HepG2 (cell line): ENCODE measurements at regions not wholly inside any gene's neighbourhood (a gene's known extent, or its start where the extent isn't known, plus 50 kb on each side); places are given as distances from the start of the nearest gene placed in this dataset.

ENCODE experiments used
- ATAC-seq: fragments of 200-7000 bp; cut with Tn5 transposase; 3 replicates; pipeline ENCODE4 v1.9.1; 2020; ENCODE audit warnings: mild to moderate bottlenecking, moderate library complexity
- BruUV-seq: library from RNA; stranded (reverse); fragments of 400-500 nt; replicated peaks from 2 replicates; lab custom pipeline; 2021; lab: Mats Ljungman, UMichigan
- CTCF ChIA-PET: fragments of 300-600 bp; formaldehyde crosslinking; extraction: SDS; loops from one replicate; lab custom pipeline; 2021; ENCODE audit warnings: low total read pairs, inconsistent platforms, low intra/inter-chr PET ratio; lab: Yijun Ruan, JAX
- POLR2A ChIA-PET: fragments of 350-600 bp; sonication (Branson Sonifier 250); formaldehyde crosslinking; loops from one replicate; lab custom pipeline; 2020; ENCODE audit warnings: antibody characterized with exemption, inconsistent platforms; lab: Yijun Ruan, JAX
- DNase-seq: peaks from one replicate; pipeline ENCODE4 v3.0.0-alpha.2; 2015; ENCODE audit warnings: low spot score
- FAIRE-seq: peaks from 3 replicates; lab custom pipeline; 2011; peaks lifted over from hg19 to GRCh38; lab: Jason Lieb, UNC
- H2AFZ ChIP-seq: one replicate; pipeline ENCODE4 v1.6.1; 2011; ENCODE audit warnings: low read length, inconsistent platforms
- H3K27ac ChIP-seq: fragments of 300-600 bp; 3 replicates; pipeline ENCODE4 v1.8.0; 2011; ENCODE audit warnings: mixed run types, mild to moderate bottlenecking, mixed read lengths, low read length, inconsistent platforms; ENCODE audit not compliant: insufficient read depth; ENCODE audit errors: extremely low read length
- H3K27me3 ChIP-seq, 2 experiments: fragments of 200-600 bp in 1 of 2; 2 replicates in 1 of 2; 3 replicates in 1 of 2; pipeline versions ENCODE4 v1.6.0 to v1.8.0; 2011; ENCODE audit warnings: low read length in 2 of 2, mild to moderate bottlenecking in 2 of 2, moderate library complexity in 2 of 2, inconsistent platforms in 1 of 2; ENCODE audit not compliant: insufficient read depth in 2 of 2, control insufficient read depth in 1 of 2
- H3K36me3 ChIP-seq, 2 experiments: fragments of 200-600 bp in 1 of 2; replicated peaks in 1 of 2; 2 replicates in 1 of 2; 3 replicates in 1 of 2; pipeline versions ENCODE4 v1.5.1 to v1.8.0; 2011; ENCODE audit warnings: low read length in 2 of 2, inconsistent platforms in 1 of 2; ENCODE audit not compliant: insufficient read depth in 2 of 2, control insufficient read depth in 1 of 2
- H3K4me1 ChIP-seq: 2 replicates; pipeline ENCODE4 v1.5.1; 2012; ENCODE audit warnings: low read length, inconsistent platforms; ENCODE audit not compliant: insufficient read depth
- H3K4me2 ChIP-seq: 2 replicates; pipeline ENCODE4 v1.6.0; 2011; ENCODE audit warnings: low read depth, low read length, inconsistent platforms
- H3K4me3 ChIP-seq, 3 experiments: fragments of 200-600 bp in 1 of 3; sonication (generic), shearing (Covaris generic) in 1 of 3; replicated peaks in 1 of 3; 2 replicates each; pipeline ENCODE4 v1.5.1; 2011 to 2016; ENCODE audit warnings: low read length in 3 of 3, inconsistent platforms in 2 of 3, low read depth in 2 of 3, mild to moderate bottlenecking in 2 of 3, control low read depth in 1 of 3, mixed read lengths in 1 of 3; ENCODE audit not compliant: insufficient read depth in 1 of 3
- H3K79me2 ChIP-seq: one replicate; pipeline ENCODE4 v1.6.1; 2011; ENCODE audit warnings: low read length, inconsistent platforms; ENCODE audit not compliant: insufficient read depth
- H3K9ac ChIP-seq: 2 replicates; pipeline ENCODE4 v1.6.0; 2011; ENCODE audit warnings: mild to moderate bottlenecking, low read depth, low read length, inconsistent platforms; ENCODE audit not compliant: insufficient read depth
- H3K9me3 ChIP-seq: 2 replicates; pipeline ENCODE4 v1.5.1; 2012; ENCODE audit warnings: mild to moderate bottlenecking, low read length
- H4K20me1 ChIP-seq: 2 replicates; pipeline ENCODE4 v1.6.0; 2011; ENCODE audit warnings: inconsistent platforms, mild to moderate bottlenecking, low read length, moderate library complexity; ENCODE audit not compliant: insufficient read depth
- CBX5 ChIP-seq: sonication (generic); formaldehyde crosslinking; IDR thresholded peaks from 2 replicates; pipeline ENCODE4 v1.4.0; 2020; ENCODE audit warnings: missing genetic modification reagents, borderline replicate concordance
- DPF2 ChIP-seq: sonication (generic); formaldehyde crosslinking; IDR thresholded peaks from 2 replicates; pipeline ENCODE4 v1.4.0; 2020; ENCODE audit warnings: mild to moderate bottlenecking, low read depth, missing genetic modification reagents, borderline replicate concordance
- HINFP ChIP-seq: sonication (generic); formaldehyde crosslinking; IDR thresholded peaks from 2 replicates; pipeline ENCODE4 v1.4.0; 2020; ENCODE audit warnings: low read depth, mild to moderate bottlenecking, missing genetic modification reagents
- NFE2L2 ChIP-seq: fragments of 150-350 bp; IDR thresholded peaks from 2 replicates; pipeline ENCODE4 v1.6.1; 2014; ENCODE audit warnings: low read length
- NFRKB ChIP-seq: fragments of 450-650 bp; IDR thresholded peaks from 2 replicates; pipeline ENCODE4 v1.6.1; 2017
- RBFOX2 ChIP-seq: fragments of 200-400 bp; formaldehyde crosslinking; IDR thresholded peaks from 2 replicates; pipeline ENCODE4 v1.6.1; 2017; ENCODE audit warnings: low read depth, mild to moderate bottlenecking, low read length
- RERE ChIP-seq: IDR thresholded peaks from 2 replicates; pipeline ENCODE4 v1.6.1; 2016; ENCODE audit warnings: low read depth, missing genetic modification reagents, missing compliant biosample characterization
- SAP130 ChIP-seq: IDR thresholded peaks from 2 replicates; pipeline ENCODE4 v1.6.1; 2016; ENCODE audit warnings: low read depth
- ZBTB7B ChIP-seq: sonication (generic); formaldehyde crosslinking; IDR thresholded peaks from 2 replicates; pipeline ENCODE4 v1.4.0; 2020; ENCODE audit warnings: missing genetic modification reagents
- ZNF709 ChIP-seq: sonication (generic); formaldehyde crosslinking; IDR thresholded peaks from 2 replicates; pipeline ENCODE4 v1.5.0; 2020; ENCODE audit warnings: mild to moderate bottlenecking, missing genetic modification reagents
- WGBS: methylation state at CpG from one replicate; pipeline ENCODE4 v1.1.6; 2017; ENCODE audit warnings: low lambda C conversion rate; 5-methylcytosine and 5-hydroxymethylcytosine counted together
- in situ Hi-C: cut with HindIII; loops from 2 replicates; pipeline ENCODE4 v1.10.0; 2017; ENCODE audit warnings: low pct_unique_long_range_greater_than_20kb; ENCODE audit not compliant: extremely low pct_ligation_motif_present
- intact Hi-C: fragments of 100-400 bp; cut with micrococcal nuclease; formaldehyde crosslinking; loops from one replicate; pipeline ENCODE4 v1.10.0; 2022; ENCODE audit not compliant: unreplicated experiment

- CTCF ChIA-PET = no interaction called here
- H3K4me1 ChIP-seq = no peaks in the 10 kb centered on the region
- intact Hi-C loops (no loop called here), in situ Hi-C loops (no loop called here)
- no peak for FAIRE-seq
- no peak overlapping the region for H3K4me3 ChIP-seq
- H3K4me2 ChIP-seq = no peak overlapping the region
- 0% methylated on average over 1 of the region's 9 CpGs for WGBS
- no peaks in the 10 kb centered on the region for H3K79me2 ChIP-seq
- DNase-seq = no peak
- no TSS peak for BruUV-seq
- no peaks in the 10 kb centered on the region for H3K36me3 ChIP-seq
- H2AFZ ChIP-seq = no peak overlapping the region
- H4K20me1 ChIP-seq = no peaks in the 10 kb centered on the region
- no peak overlapping the region for H3K27ac ChIP-seq
- H3K27me3 ChIP-seq = peaks cover 0 to 10% of the 10 kb centered on the region in 2 experiments; a peak in 3 of 5 replicates
- no peaks in the 10 kb centered on the region for H3K9me3 ChIP-seq
- ATAC-seq = no peak
- no peak overlapping the region for H3K9ac ChIP-seq
- POLR2A ChIA-PET = no interaction called here
- TF ChIP-seq ZBTB7B (CRISPR knock-in tag) = no peak
- TF ChIP-seq RBFOX2 = no peak
- TF ChIP-seq HINFP (CRISPR knock-in tag) = no peak
- no peak for TF ChIP-seq RERE (CRISPR knock-in tag)
- no peak for TF ChIP-seq SAP130 (CRISPR knock-in tag)
- TF ChIP-seq DPF2 (CRISPR knock-in tag) = no peak
- no peak for TF ChIP-seq NFRKB
- no peak for TF ChIP-seq NFE2L2
- TF ChIP-seq CBX5 (CRISPR knock-in tag) = no peak
- no peak for TF ChIP-seq ZNF709 (CRISPR knock-in tag)
Observed at GRCh38 chr4:8748236-8748575, 123.4 kb downstream of the HMX1 start.
